Right atrium auricular region (tissue), 2 donors: ENCODE measurements at regions not wholly inside any gene's neighbourhood (a gene's known extent, or its start where the extent isn't known, plus 50 kb on each side); places are given as distances from the start of the nearest gene placed in this dataset.

Experiments used
- DNase-seq: peaks from one replicate; pipeline ENCODE4 v3.0.0-alpha.2; 2019; ENCODE audit warnings: low spot score
- H3K27ac ChIP-seq, 2 donors: fragments of 200-600 bp; sonication (generic); 1 replicate in 1 of 2; 2 replicates in 1 of 2; pipeline ENCODE4 v1.5.1; 2016 to 2019
- H3K27me3 ChIP-seq, 2 donors: fragments of 200-600 bp; sonication (generic); one replicate each; pipeline versions ENCODE4 v1.5.1 to v1.6.0; 2017 to 2019
- H3K36me3 ChIP-seq: fragments of 200-600 bp; sonication (generic); one replicate; pipeline ENCODE4 v1.5.1; 2016
- H3K4me1 ChIP-seq, 2 donors: fragments of 200-600 bp; sonication (generic); one replicate each; pipeline versions ENCODE4 v1.5.1 to v1.6.0; 2017 to 2019
- H3K4me3 ChIP-seq, 2 donors: fragments of 200-600 bp; sonication (generic); 1 replicate in 1 of 2; 2 replicates in 1 of 2; pipeline ENCODE4 v1.5.1; 2017 to 2019; ENCODE audit warnings: mild to moderate bottlenecking in 1 of 2, moderate library complexity in 1 of 2
- H3K9me3 ChIP-seq, 2 donors: fragments of 200-600 bp; sonication (generic); one replicate each; pipeline ENCODE4 v1.5.1; 2019
- CTCF ChIP-seq, 2 donors: fragments of 200-600 bp; sonication (generic); IDR thresholded peaks; one replicate each; pipeline ENCODE4 v1.5.1; 2019; ENCODE audit warnings: antibody characterized with exemption in 2 of 2

GRCh38 chr7:98483964-98484545 lies 83.2 kb upstream of the BAIAP2L1 start:
- Histone ChIP-seq H3K4me1 (no peaks in the 10 kb centered on the region), H3K27me3 (no peaks in the 10 kb centered on the region), H3K27ac (no peak overlapping the region), H3K9me3 (peaks cover 0 to 6% of the 10 kb centered on the region in 2 donors), H3K4me3 (no peak overlapping the region), H3K36me3 (no peaks in the 10 kb centered on the region)
- DNase-seq, result no peak
- no peak for TF ChIP-seq CTCF (IDR thresholded peaks at IDR 0.05)

DNA sequence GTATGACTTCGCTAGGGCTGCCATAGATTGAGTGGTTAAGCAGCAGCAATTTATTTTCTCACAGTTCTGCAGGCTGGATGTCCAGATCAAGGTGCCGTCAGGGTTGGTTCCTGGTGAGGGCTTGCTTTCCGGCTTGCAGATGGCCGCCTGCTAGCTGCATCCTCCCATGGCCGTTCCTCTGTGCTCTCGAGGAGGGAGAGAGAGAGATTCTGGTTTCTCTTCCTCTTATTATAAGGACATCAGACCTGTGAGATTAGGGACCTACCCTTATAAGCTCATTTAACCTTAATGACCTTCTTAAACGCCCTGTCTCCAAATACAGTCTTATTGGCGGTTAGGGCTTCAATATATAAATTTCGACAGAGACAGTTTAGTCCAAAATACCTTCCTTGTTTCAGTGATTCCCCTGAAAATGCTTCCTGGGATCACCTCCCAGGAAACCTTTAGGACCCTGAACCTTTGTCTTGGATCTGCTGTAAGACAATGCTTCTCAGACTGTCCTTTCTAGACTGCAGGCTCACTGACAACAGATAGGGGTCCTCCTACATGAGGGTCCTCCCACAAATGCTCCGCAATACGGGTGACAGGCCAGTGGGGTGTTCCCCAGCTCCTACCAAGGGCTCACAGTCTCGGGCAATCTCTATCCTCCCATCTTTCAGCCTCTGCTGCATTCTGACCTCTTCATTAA lies 82.5 kb upstream of the BAIAP2L1 start:
- H3K9me3 ChIP-seq, result peaks cover 0 to 6% of the 10 kb centered on the region in 2 donors
- H3K27me3 ChIP-seq, result no peaks in the 10 kb centered on the region
- DNase-seq, result no peak
- no peak overlapping the region for H3K27ac ChIP-seq
- H3K4me1 ChIP-seq, result no peaks in the 10 kb centered on the region
- H3K36me3 ChIP-seq, result no peaks in the 10 kb centered on the region
- H3K4me3 ChIP-seq, result no peak overlapping the region
- TF ChIP-seq CTCF (IDR thresholded peaks at IDR 0.05), result no peak

DNA sequence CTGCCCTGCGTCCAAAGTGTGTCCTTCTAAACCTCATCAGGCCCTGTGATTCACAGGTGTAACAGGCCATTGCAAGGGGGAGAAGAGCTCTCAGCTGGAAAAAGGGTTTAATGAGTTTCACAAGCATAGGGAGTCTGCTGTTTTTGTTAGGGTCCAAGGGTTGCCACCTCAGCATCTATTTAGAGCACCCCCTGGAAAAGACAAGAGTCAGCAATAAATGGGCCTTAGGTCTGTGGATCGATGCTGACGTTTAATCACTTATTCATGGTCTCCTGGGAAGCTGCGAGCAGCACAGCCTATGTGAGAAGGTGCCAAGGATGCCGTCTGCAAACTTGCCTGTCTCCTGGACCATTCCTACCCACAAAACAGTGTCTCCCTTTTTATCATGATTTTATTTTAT lies 78.4 kb upstream of the BAIAP2L1 start:
- Histone ChIP-seq H3K27ac (no peak overlapping the region), H3K36me3 (no peaks in the 10 kb centered on the region), H3K4me1 (no peaks in the 10 kb centered on the region), H3K9me3 (peaks cover 0 to 6% of the 10 kb centered on the region in 2 donors), H3K27me3 (no peaks in the 10 kb centered on the region), H3K4me3 (no peak overlapping the region)
- no peak for DNase-seq
- no peak for TF ChIP-seq CTCF (IDR thresholded peaks at IDR 0.05)

GRCh38 chr7:98475352-98475751 lies 74.5 kb upstream of the BAIAP2L1 start:
- H3K4me3 ChIP-seq, result no peak overlapping the region
- H3K4me1 ChIP-seq, result peaks cover 0 to 7% of the 10 kb centered on the region in 2 donors
- no peaks in the 10 kb centered on the region for H3K36me3 ChIP-seq
- peaks cover 0 to 2% of the 10 kb centered on the region in 2 donors for H3K9me3 ChIP-seq
- H3K27ac ChIP-seq, result no peak overlapping the region
- H3K27me3 ChIP-seq, result peaks cover 0 to 12% of the 10 kb centered on the region in 2 donors
- no peak for TF ChIP-seq CTCF (IDR thresholded peaks at IDR 0.05)
- no peak for DNase-seq

GRCh38 chr7:98474558-98474957 lies 73.7 kb upstream of the BAIAP2L1 start:
- DNase-seq, result no peak
- Histone ChIP-seq H3K27ac (no peak overlapping the region), H3K4me1 (peaks cover 0 to 8% of the 10 kb centered on the region in 2 donors), H3K27me3 (peaks cover 0 to 14% of the 10 kb centered on the region in 2 donors), H3K9me3 (peaks cover 0 to 6% of the 10 kb centered on the region in 2 donors), H3K36me3 (no peaks in the 10 kb centered on the region), H3K4me3 (no peak overlapping the region)
- TF ChIP-seq CTCF (IDR thresholded peaks at IDR 0.05), result no peak
